ENCODE measurements at regions not wholly inside any gene's neighbourhood (a gene's known extent, or its start where the extent isn't known, plus 50 kb on each side); places are given as distances from the start of the nearest gene placed in this dataset.
A peak's percentile ranks its signal among the peaks of the same experiment; 100 is the strongest.
"Not testable (repeated sequence)": the region's sequence is repeated elsewhere in the genome, so short reads cannot be mapped to it uniquely, and the experiment has no call there.

DNA sequence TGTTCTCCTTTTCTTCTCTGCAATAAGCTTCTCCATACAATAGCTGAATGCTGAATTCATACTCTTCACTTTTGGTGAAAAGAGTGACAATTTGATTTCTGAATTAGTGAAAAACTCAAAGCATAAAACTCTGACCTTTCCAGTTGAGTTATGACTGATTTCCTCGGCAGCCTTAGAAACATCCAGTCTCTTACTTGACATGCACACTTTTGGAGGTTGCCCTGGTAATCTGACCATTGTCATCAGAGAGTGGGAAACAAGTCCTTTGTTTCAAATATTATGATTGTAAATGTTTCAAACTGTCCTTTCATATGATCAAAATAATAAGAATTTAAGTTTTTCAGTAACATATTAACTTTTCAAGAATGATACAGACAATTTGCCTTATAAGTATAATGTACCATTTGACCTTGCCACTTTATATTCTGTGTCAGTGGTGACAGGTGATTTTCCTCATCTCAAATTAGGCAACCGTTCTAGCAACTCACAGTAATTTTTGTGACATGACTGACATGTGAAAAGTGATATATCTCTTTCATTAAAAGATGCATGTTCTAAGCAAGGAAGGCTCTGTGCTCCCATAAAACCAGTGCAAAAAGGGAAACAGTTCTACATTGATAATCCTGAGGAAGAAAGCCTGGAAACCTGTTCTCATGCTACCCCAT, 507.6 kb upstream of the ROBO2 start:
- Histone ChIP-seq H3K14ac (ENCODE audit: low read length in 2 of 2) (no peak overlapping the region), H2BK12ac (ENCODE audit: low read length in 2 of 2) (no peak overlapping the region), H3K4ac (ENCODE audit: low read depth in 1 of 2, low read length in 2 of 2) (no peak overlapping the region), H3K4me1 (ENCODE audit: control insufficient read depth, insufficient read depth, low read depth, low read length) (no peaks in the 10 kb centered on the region), H3K4me3 (ENCODE audit: insufficient read depth in 1 of 2, low read depth in 1 of 2, low read length in 2 of 2) (no peak overlapping the region), H2BK5ac (ENCODE audit: low read depth, low read length, poor library complexity, severe bottlenecking) (no peak overlapping the region), H3K18ac (ENCODE audit: low read depth in 1 of 2, low read length in 2 of 2) (no peak overlapping the region), H3K27me3 (ENCODE audit: control insufficient read depth in 1 of 2, insufficient read depth in 1 of 2, low read length in 2 of 2) (no peaks in the 10 kb centered on the region), H3K27ac (ENCODE audit: low read length, poor library complexity, severe bottlenecking) (no peak overlapping the region), H3K9ac (ENCODE audit: low read length) (no peak overlapping the region), H4K91ac (ENCODE audit: low read length) (no peak overlapping the region), H2AK5ac (ENCODE audit: low read length, severe bottlenecking) (no peak overlapping the region), H3K23ac (ENCODE audit: low read length in 2 of 2) (no peak overlapping the region), H3K9me3 (ENCODE audit: control insufficient read depth, low read length) (no peaks in the 10 kb centered on the region), H2BK15ac (ENCODE audit: low read depth, poor library complexity, severe bottlenecking) (no peak overlapping the region), H2AFZ (ENCODE audit: low read depth, low read length) (no peak overlapping the region), H4K8ac (ENCODE audit: low read length) (no peak overlapping the region), H3K79me1 (replicated peaks; ENCODE audit: low read length, poor library complexity, severe bottlenecking) (no peaks in the 10 kb centered on the region), H2BK120ac (ENCODE audit: low read depth, low read length) (no peak overlapping the region), H3K4me2 (ENCODE audit: low read length, poor library complexity, severe bottlenecking) (no peak overlapping the region), H3K36me3 (ENCODE audit: control insufficient read depth in 1 of 2, insufficient read depth in 2 of 2, low read depth in 1 of 2, low read length in 2 of 2) (no peaks in the 10 kb centered on the region)
- no peak for DNase-seq
- WGBS = 100% methylated on average over 1 of the region's 2 CpGs

DNA sequence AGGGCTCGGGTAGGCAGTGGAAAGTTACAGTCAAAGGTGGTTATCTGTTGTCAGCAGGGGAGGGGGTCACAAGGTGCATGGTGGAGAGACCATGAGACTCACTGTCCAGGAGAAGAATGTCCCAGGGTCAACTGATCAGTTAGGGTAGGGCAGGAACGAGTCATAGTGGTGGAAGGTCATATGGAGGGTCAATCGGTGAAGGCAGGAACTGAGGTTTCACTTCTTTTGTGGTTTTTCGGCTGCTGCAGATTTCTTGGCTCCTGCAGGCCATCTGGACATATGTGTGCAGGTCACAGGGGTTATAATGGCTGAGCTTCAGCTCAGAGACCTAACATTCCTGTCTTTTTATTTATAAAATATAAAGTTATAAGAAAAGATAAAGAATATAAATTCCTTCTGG, 506.2 kb upstream of the ROBO2 start:
- not testable (repeated sequence) for H3K14ac ChIP-seq (ENCODE audit: low read length in 2 of 2); H3K18ac ChIP-seq (ENCODE audit: low read depth in 1 of 2, low read length in 2 of 2); H3K9me3 ChIP-seq (ENCODE audit: control insufficient read depth, low read length); H2AK5ac ChIP-seq (ENCODE audit: low read length, severe bottlenecking); H2BK5ac ChIP-seq (ENCODE audit: low read depth, low read length, poor library complexity, severe bottlenecking); H3K4me3 ChIP-seq (ENCODE audit: insufficient read depth in 1 of 2, low read depth in 1 of 2, low read length in 2 of 2); H3K79me1 ChIP-seq (replicated peaks; ENCODE audit: low read length, poor library complexity, severe bottlenecking); H3K23ac ChIP-seq (ENCODE audit: low read length in 2 of 2); H3K4me1 ChIP-seq (ENCODE audit: control insufficient read depth, insufficient read depth, low read depth, low read length); H3K9ac ChIP-seq (ENCODE audit: low read length); H4K8ac ChIP-seq (ENCODE audit: low read length); H3K4me2 ChIP-seq (ENCODE audit: low read length, poor library complexity, severe bottlenecking); H3K27ac ChIP-seq (ENCODE audit: low read length, poor library complexity, severe bottlenecking); H2BK120ac ChIP-seq (ENCODE audit: low read depth, low read length); H3K27me3 ChIP-seq (ENCODE audit: control insufficient read depth in 1 of 2, insufficient read depth in 1 of 2, low read length in 2 of 2); H2BK15ac ChIP-seq (ENCODE audit: low read depth, poor library complexity, severe bottlenecking); H3K36me3 ChIP-seq (ENCODE audit: control insufficient read depth in 1 of 2, insufficient read depth in 2 of 2, low read depth in 1 of 2, low read length in 2 of 2); H2BK12ac ChIP-seq (ENCODE audit: low read length in 2 of 2); H2AFZ ChIP-seq (ENCODE audit: low read depth, low read length); H3K4ac ChIP-seq (ENCODE audit: low read depth in 1 of 2, low read length in 2 of 2); H4K91ac ChIP-seq (ENCODE audit: low read length)
- DNase-seq = peak; percentile 7
- WGBS = 58% methylated on average over 3 of the region's 4 CpGs

GRCh38 chr3:76537857-76538256, 502.0 kb upstream of the ROBO2 start:
- not testable (repeated sequence) for H3K4ac ChIP-seq (ENCODE audit: low read depth in 1 of 2, low read length in 2 of 2); H3K4me3 ChIP-seq (ENCODE audit: insufficient read depth in 1 of 2, low read depth in 1 of 2, low read length in 2 of 2); H3K36me3 ChIP-seq (ENCODE audit: control insufficient read depth in 1 of 2, insufficient read depth in 2 of 2, low read depth in 1 of 2, low read length in 2 of 2); H3K4me1 ChIP-seq (ENCODE audit: control insufficient read depth, insufficient read depth, low read depth, low read length); H3K9ac ChIP-seq (ENCODE audit: low read length); H3K27me3 ChIP-seq (ENCODE audit: control insufficient read depth in 1 of 2, insufficient read depth in 1 of 2, low read length in 2 of 2); H2BK5ac ChIP-seq (ENCODE audit: low read depth, low read length, poor library complexity, severe bottlenecking); H3K4me2 ChIP-seq (ENCODE audit: low read length, poor library complexity, severe bottlenecking); H2AFZ ChIP-seq (ENCODE audit: low read depth, low read length); H4K8ac ChIP-seq (ENCODE audit: low read length); H2AK5ac ChIP-seq (ENCODE audit: low read length, severe bottlenecking); H2BK12ac ChIP-seq (ENCODE audit: low read length in 2 of 2); H3K23ac ChIP-seq (ENCODE audit: low read length in 2 of 2); H3K9me3 ChIP-seq (ENCODE audit: control insufficient read depth, low read length); H2BK120ac ChIP-seq (ENCODE audit: low read depth, low read length); H3K79me1 ChIP-seq (replicated peaks; ENCODE audit: low read length, poor library complexity, severe bottlenecking); H2BK15ac ChIP-seq (ENCODE audit: low read depth, poor library complexity, severe bottlenecking); H3K14ac ChIP-seq (ENCODE audit: low read length in 2 of 2); H3K18ac ChIP-seq (ENCODE audit: low read depth in 1 of 2, low read length in 2 of 2); H3K27ac ChIP-seq (ENCODE audit: low read length, poor library complexity, severe bottlenecking); H4K91ac ChIP-seq (ENCODE audit: low read length); DNase-seq
- no CpG with 5 or more reads among the region's 3 CpGs for WGBS

- Histone ChIP-seq H3K79me1 (replicated peaks; ENCODE audit: low read length, poor library complexity, severe bottlenecking) (no peaks in the 10 kb centered on the region), H4K91ac (ENCODE audit: low read length) (no peak overlapping the region), H3K4me2 (ENCODE audit: low read length, poor library complexity, severe bottlenecking) (no peak overlapping the region), H2BK15ac (ENCODE audit: low read depth, poor library complexity, severe bottlenecking) (no peak overlapping the region), H3K27ac (ENCODE audit: low read length, poor library complexity, severe bottlenecking) (no peak overlapping the region), H3K4me3 (ENCODE audit: insufficient read depth in 1 of 2, low read depth in 1 of 2, low read length in 2 of 2) (no peak overlapping the region), H3K4ac (ENCODE audit: low read depth in 1 of 2, low read length in 2 of 2) (no peak overlapping the region), H2BK120ac (ENCODE audit: low read depth, low read length) (no peak overlapping the region), H3K9ac (ENCODE audit: low read length) (no peak overlapping the region), H3K9me3 (ENCODE audit: control insufficient read depth, low read length) (no peaks in the 10 kb centered on the region), H2BK5ac (ENCODE audit: low read depth, low read length, poor library complexity, severe bottlenecking) (no peak overlapping the region), H3K14ac (ENCODE audit: low read length in 2 of 2) (no peak overlapping the region), H3K27me3 (ENCODE audit: control insufficient read depth in 1 of 2, insufficient read depth in 1 of 2, low read length in 2 of 2) (no peaks in the 10 kb centered on the region), H3K23ac (ENCODE audit: low read length in 2 of 2) (no peak overlapping the region), H3K4me1 (ENCODE audit: control insufficient read depth, insufficient read depth, low read depth, low read length) (peaks cover 2% of the 10 kb centered on the region), H4K8ac (ENCODE audit: low read length) (no peak overlapping the region), H3K36me3 (ENCODE audit: control insufficient read depth in 1 of 2, insufficient read depth in 2 of 2, low read depth in 1 of 2, low read length in 2 of 2) (no peaks in the 10 kb centered on the region), H3K18ac (ENCODE audit: low read depth in 1 of 2, low read length in 2 of 2) (no peak overlapping the region), H2AFZ (ENCODE audit: low read depth, low read length) (no peak overlapping the region), H2AK5ac (ENCODE audit: low read length, severe bottlenecking) (no peak overlapping the region), H2BK12ac (ENCODE audit: low read length in 2 of 2) (no peak overlapping the region)
- WGBS = no CpG with 5 or more reads among the region's 2 CpGs
- no peak for DNase-seq
Measured at GRCh38 chr3:76547674-76548073, 492.2 kb upstream of the ROBO2 start.

All from mesenchymal stem cell (in vitro differentiated cells and primary cell).